K562 (cell line): ENCODE measurements at regions not wholly inside any gene's neighbourhood (a gene's known extent, or its start where the extent isn't known, plus 50 kb on each side); places are given as distances from the start of the nearest gene placed in this dataset.

Experiments used
- ATAC-seq: fragments of 200-7000 bp; cut with Tn5 transposase; 3 replicates; pipeline ENCODE4 v1.9.1; 2020; ENCODE audit warnings: moderate library complexity
- BruUV-seq: library from RNA; stranded (reverse); fragments of 400-500 nt; replicated peaks from 2 replicates; lab custom pipeline; 2021; lab: Mats Ljungman, UMichigan
- CTCF ChIA-PET: fragments of 300-600 bp; formaldehyde crosslinking; extraction: SDS; loops from one replicate; lab custom pipeline; 2021; ENCODE audit warnings: low intra/inter-chr PET ratio; lab: Yijun Ruan, JAX
- POLR2A ChIA-PET: fragments of 300-600, 350-650 bp; sonication (Branson Sonifier 250); formaldehyde crosslinking; extraction: SDS; loops from one replicate; lab custom pipeline; 2021; ENCODE audit warnings: antibody characterized with exemption, inconsistent platforms; lab: Yijun Ruan, JAX
- DNase-seq, 4 experiments: peaks; one replicate each; pipeline versions ENCODE4 v3.0.0 to v3.0.0-alpha.2; 2011 to 2018; ENCODE audit warnings: low spot score in 3 of 4, mixed read lengths in 3 of 4; ENCODE audit errors: extremely low read depth in 1 of 4
- FAIRE-seq: peaks from 2 replicates; lab custom pipeline; 2011; peaks lifted over from hg19 to GRCh38; lab: Jason Lieb, UNC
- H2AFZ ChIP-seq: 2 replicates; pipeline ENCODE4 v1.6.0; 2011; ENCODE audit warnings: low read depth, low read length, control low read depth, inconsistent platforms
- H3K27ac ChIP-seq: fragments of 200-600 bp; 3 replicates; pipeline ENCODE4 v1.8.0; 2011; ENCODE audit warnings: low read depth, mild to moderate bottlenecking, control low read depth, inconsistent platforms, low read length, moderate library complexity, mixed read lengths; ENCODE audit errors: extremely low read depth
- H3K27me3 ChIP-seq, 2 experiments: fragments of 300-600 bp in 1 of 2; 2 replicates in 1 of 2; 3 replicates in 1 of 2; pipeline versions ENCODE4 v1.6.0 to v1.8.0; 2011; ENCODE audit warnings: inconsistent platforms in 2 of 2, low read length in 2 of 2, mild to moderate bottlenecking in 1 of 2, mixed read lengths in 1 of 2, moderate library complexity in 1 of 2; ENCODE audit not compliant: control insufficient read depth in 2 of 2, insufficient read depth in 2 of 2
- H3K36me3 ChIP-seq: fragments of 300-600 bp; 3 replicates; pipeline ENCODE4 v1.8.0; 2011; ENCODE audit warnings: mild to moderate bottlenecking, low read length, inconsistent platforms; ENCODE audit not compliant: control insufficient read depth, insufficient read depth
- H3K4me1 ChIP-seq, 2 experiments: fragments of 200-600 bp in 1 of 2; replicated peaks in 1 of 2; 2 replicates in 1 of 2; 3 replicates in 1 of 2; pipeline versions ENCODE4 v1.5.1 to v1.8.0; 2011; ENCODE audit warnings: inconsistent platforms in 2 of 2, low read length in 2 of 2, mild to moderate bottlenecking in 1 of 2, mixed read lengths in 1 of 2, moderate library complexity in 1 of 2; ENCODE audit not compliant: control insufficient read depth in 2 of 2, insufficient read depth in 2 of 2
- H3K4me2 ChIP-seq: 2 replicates; pipeline ENCODE4 v1.6.1; 2011; ENCODE audit warnings: low read length, control low read depth, inconsistent platforms, mixed read lengths; ENCODE audit not compliant: insufficient read depth
- H3K4me3 ChIP-seq: fragments of 200-600 bp; sonication (generic), shearing (Covaris generic); 2 replicates; pipeline ENCODE4 v1.5.1; 2016; ENCODE audit warnings: control low read depth, inconsistent platforms
- H3K79me2 ChIP-seq: fragments of 200-600 bp; 3 replicates; pipeline ENCODE4 v1.8.0; 2011; ENCODE audit warnings: low read length, inconsistent platforms; ENCODE audit not compliant: control insufficient read depth, insufficient read depth
- H3K9ac ChIP-seq, 2 experiments: 2 replicates each; pipeline versions ENCODE4 v1.6.0 to v1.6.1; 2011; ENCODE audit warnings: low read depth in 2 of 2, low read length in 2 of 2, control low read depth in 1 of 2, inconsistent platforms in 1 of 2, mild to moderate bottlenecking in 1 of 2, mixed read lengths in 1 of 2; ENCODE audit not compliant: insufficient read depth in 1 of 2
- H3K9me1 ChIP-seq: one replicate; pipeline ENCODE4 v1.6.0; 2011; ENCODE audit warnings: inconsistent platforms, mild to moderate bottlenecking, low read length, moderate library complexity; ENCODE audit not compliant: control insufficient read depth, insufficient read depth
- H3K9me3 ChIP-seq: replicated peaks from 2 replicates; pipeline ENCODE4 v1.5.1; 2011; ENCODE audit warnings: low read depth, low read length, inconsistent platforms; ENCODE audit not compliant: control insufficient read depth, insufficient read depth
- H4K20me1 ChIP-seq: replicated peaks from 2 replicates; pipeline ENCODE4 v1.6.1; 2011; ENCODE audit warnings: low read length, inconsistent platforms, mixed read lengths; ENCODE audit not compliant: control insufficient read depth, insufficient read depth
- DMBX1 ChIP-seq: fragments of 250-450 bp; sonication (Bioruptor Pico); IDR thresholded peaks from 2 replicates; pipeline ENCODE4 v1.8.0; 2022; ENCODE audit warnings: inconsistent platforms, mild to moderate bottlenecking, moderate library complexity, borderline replicate concordance
- KDM5B ChIP-seq: fragments of 200-600 bp; sonication (generic); IDR thresholded peaks from 2 replicates; pipeline ENCODE4 v1.6.1; 2012; ENCODE audit warnings: low read depth, mild to moderate bottlenecking, moderate library complexity, low read length, control low read depth, inconsistent platforms; ENCODE audit not compliant: insufficient replicate concordance
- NCOR1 ChIP-seq: fragments of 450-650 bp; IDR thresholded peaks from 2 replicates; pipeline ENCODE4 v1.6.1; 2016; ENCODE audit warnings: mild to moderate bottlenecking, moderate library complexity
- SIRT6 ChIP-seq: IDR thresholded peaks from one replicate; pipeline ENCODE4 v1.6.1; 2012; ENCODE audit warnings: low read depth, mild to moderate bottlenecking, control low read depth, inconsistent platforms, low read length, moderate library complexity
- TAF1 ChIP-seq: IDR thresholded peaks from 2 replicates; pipeline ENCODE4 v1.6.1; 2011; ENCODE audit warnings: mild to moderate bottlenecking, low read length, moderate library complexity; ENCODE audit not compliant: insufficient read depth, control insufficient read depth, severe bottlenecking; ENCODE audit errors: extremely low read depth
- U2AF1 ChIP-seq: fragments of 200-400 bp; formaldehyde crosslinking; optimal IDR thresholded peaks from 2 replicates; pipeline ENCODE3; 2017; ENCODE audit warnings: mild to moderate bottlenecking, low read depth, low read length, moderate library complexity
- ZBTB8A ChIP-seq: fragments of 450-650 bp; IDR thresholded peaks from 2 replicates; pipeline ENCODE4 v1.6.1; 2018; ENCODE audit warnings: mild to moderate bottlenecking, moderate library complexity; ENCODE audit not compliant: partially characterized antibody
- ZSCAN29 ChIP-seq: fragments of 450-650 bp; IDR thresholded peaks from 2 replicates; pipeline ENCODE4 v1.6.1; 2017
- WGBS: fragments of 100-300 bp; shearing (Covaris generic); methylation state at CpG from one replicate; pipeline ENCODE4 v1.1.6; 2016; ENCODE audit warnings: low coverage, mixed read lengths; ENCODE audit not compliant: insufficient coverage; ENCODE audit errors: missing lambda C conversion rate; 5-methylcytosine and 5-hydroxymethylcytosine counted together
- in situ Hi-C: fragments of 300-500 bp; cut with MboI; formaldehyde crosslinking; loops from 4 replicates; pipeline ENCODE4 v1.15.0; 2018; ENCODE audit warnings: inconsistent platforms, mixed read lengths
- intact Hi-C: fragments of 100-400 bp; cut with micrococcal nuclease; formaldehyde crosslinking; loops from 2 replicates; pipeline ENCODE4 v1.14.2; 2022
- TF ChIP-seq, protein P1 (sequence below): fragments of 250-450 bp; sonication (Bioruptor Pico); IDR thresholded peaks from 2 replicates; pipeline ENCODE4 v1.5.0; 2021
- TF ChIP-seq, protein P2 (sequence below): sonication (generic); formaldehyde crosslinking; IDR thresholded peaks from 2 replicates; pipeline ENCODE4 v1.8.1; 2022; ENCODE audit warnings: missing genetic modification reagents
- TF ChIP-seq, protein P3 (sequence below), 2 experiments: fragments of 450-650 bp in 1 of 2; sonication (generic) in 1 of 2; formaldehyde crosslinking in 1 of 2; IDR thresholded peaks in 1 of 2; conservative IDR thresholded peaks in 1 of 2; 2 replicates each; pipeline versions ENCODE4 v1.6.1 to v1.8.1; 2016 to 2023; ENCODE audit warnings: mild to moderate bottlenecking in 2 of 2, moderate library complexity in 2 of 2, inconsistent platforms in 1 of 2, missing genetic modification reagents in 1 of 2

DNA sequence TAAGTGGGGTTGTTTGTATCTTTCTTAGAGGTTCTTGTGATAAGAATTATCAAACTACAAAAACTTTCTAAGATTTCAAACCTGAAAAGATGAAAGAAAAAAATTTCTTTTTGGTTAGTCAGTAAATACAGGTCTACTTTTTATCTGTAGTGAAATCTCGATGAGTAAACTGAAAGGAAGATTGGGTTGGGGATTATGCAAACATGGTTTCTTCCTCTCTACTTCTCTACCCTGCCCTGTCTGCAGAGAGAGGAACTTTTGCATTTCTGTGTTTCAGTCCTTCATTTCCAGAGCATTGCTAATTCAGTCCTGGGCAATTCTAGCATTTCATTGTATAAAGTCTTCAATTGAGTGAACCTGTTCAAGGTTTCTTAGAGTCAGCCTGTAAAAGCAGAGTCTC, 51.6 kb upstream of the IL2 start:
- Histone ChIP-seq H3K79me2 (no peaks in the 10 kb centered on the region), H3K4me2 (no peak overlapping the region), H3K9me1 (no peaks in the 10 kb centered on the region), H3K27ac (no peak overlapping the region), H3K9me3 (no peaks in the 10 kb centered on the region), H3K9ac (no peak overlapping the region), H4K20me1 (no peaks in the 10 kb centered on the region), H3K36me3 (no peaks in the 10 kb centered on the region), H3K4me3 (no peak overlapping the region), H2AFZ (no peak overlapping the region), H3K27me3 (peaks cover 0 to 4% of the 10 kb centered on the region in 2 experiments; a peak in 2 of 5 replicates), H3K4me1 (peaks cover 0 to 1% of the 10 kb centered on the region in 2 experiments; a peak in 2 of 5 replicates)
- TF ChIP-seq ZBTB8A (no peak), NCOR1 (no peak), ZSCAN29 (no peak), DMBX1 (CRISPR knock-in tag) (no peak), U2AF1 (no peak), TAF1 (no peak), SIRT6 (no peak), KDM5B (no peak)
- TF ChIP-seq, protein P1, sequence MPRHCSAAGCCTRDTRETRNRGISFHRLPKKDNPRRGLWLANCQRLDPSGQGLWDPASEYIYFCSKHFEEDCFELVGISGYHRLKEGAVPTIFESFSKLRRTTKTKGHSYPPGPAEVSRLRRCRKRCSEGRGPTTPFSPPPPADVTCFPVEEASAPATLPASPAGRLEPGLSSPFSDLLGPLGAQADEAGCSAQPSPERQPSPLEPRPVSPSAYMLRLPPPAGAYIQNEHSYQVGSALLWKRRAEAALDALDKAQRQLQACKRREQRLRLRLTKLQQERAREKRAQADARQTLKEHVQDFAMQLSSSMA (CRISPR knock-in tag), result no peak
- TF ChIP-seq, protein P2, sequence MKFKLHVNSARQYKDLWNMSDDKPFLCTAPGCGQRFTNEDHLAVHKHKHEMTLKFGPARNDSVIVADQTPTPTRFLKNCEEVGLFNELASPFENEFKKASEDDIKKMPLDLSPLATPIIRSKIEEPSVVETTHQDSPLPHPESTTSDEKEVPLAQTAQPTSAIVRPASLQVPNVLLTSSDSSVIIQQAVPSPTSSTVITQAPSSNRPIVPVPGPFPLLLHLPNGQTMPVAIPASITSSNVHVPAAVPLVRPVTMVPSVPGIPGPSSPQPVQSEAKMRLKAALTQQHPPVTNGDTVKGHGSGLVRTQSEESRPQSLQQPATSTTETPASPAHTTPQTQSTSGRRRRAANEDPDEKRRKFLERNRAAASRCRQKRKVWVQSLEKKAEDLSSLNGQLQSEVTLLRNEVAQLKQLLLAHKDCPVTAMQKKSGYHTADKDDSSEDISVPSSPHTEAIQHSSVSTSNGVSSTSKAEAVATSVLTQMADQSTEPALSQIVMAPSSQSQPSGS (CRISPR knock-in tag), result no peak
- TF ChIP-seq, protein P3, sequence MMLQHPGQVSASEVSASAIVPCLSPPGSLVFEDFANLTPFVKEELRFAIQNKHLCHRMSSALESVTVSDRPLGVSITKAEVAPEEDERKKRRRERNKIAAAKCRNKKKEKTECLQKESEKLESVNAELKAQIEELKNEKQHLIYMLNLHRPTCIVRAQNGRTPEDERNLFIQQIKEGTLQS (IDR thresholded peaks at IDR 0.05), result no peak
- TF ChIP-seq, protein P3 (CRISPR knock-in tag; conservative IDR thresholded peaks at IDR 0.05), result no peak
- ATAC-seq (no peak), FAIRE-seq (no peak), DNase-seq (no peak)
- in situ Hi-C loops (no loop called here), intact Hi-C loops (no loop called here)
- BruUV-seq, result no TSS peak
- POLR2A ChIA-PET, result no interaction called here
- CTCF ChIA-PET, result no interaction called here
- 0% methylated on average over 1 of the region's 1 CpG for WGBS
